ENCODE measurements at regions not wholly inside any gene's neighbourhood (a gene's known extent, or its start where the extent isn't known, plus 50 kb on each side); places are given as distances from the start of the nearest gene placed in this dataset.

GRCh38 chr15:81786776-81787175 lies 259.0 kb downstream of the MEX3B start:
- TF ChIP-seq, protein P1, sequence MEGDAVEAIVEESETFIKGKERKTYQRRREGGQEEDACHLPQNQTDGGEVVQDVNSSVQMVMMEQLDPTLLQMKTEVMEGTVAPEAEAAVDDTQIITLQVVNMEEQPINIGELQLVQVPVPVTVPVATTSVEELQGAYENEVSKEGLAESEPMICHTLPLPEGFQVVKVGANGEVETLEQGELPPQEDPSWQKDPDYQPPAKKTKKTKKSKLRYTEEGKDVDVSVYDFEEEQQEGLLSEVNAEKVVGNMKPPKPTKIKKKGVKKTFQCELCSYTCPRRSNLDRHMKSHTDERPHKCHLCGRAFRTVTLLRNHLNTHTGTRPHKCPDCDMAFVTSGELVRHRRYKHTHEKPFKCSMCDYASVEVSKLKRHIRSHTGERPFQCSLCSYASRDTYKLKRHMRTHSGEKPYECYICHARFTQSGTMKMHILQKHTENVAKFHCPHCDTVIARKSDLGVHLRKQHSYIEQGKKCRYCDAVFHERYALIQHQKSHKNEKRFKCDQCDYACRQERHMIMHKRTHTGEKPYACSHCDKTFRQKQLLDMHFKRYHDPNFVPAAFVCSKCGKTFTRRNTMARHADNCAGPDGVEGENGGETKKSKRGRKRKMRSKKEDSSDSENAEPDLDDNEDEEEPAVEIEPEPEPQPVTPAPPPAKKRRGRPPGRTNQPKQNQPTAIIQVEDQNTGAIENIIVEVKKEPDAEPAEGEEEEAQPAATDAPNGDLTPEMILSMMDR (IDR thresholded peaks at IDR 0.05; ENCODE audit: borderline replicate concordance, extremely low read depth, low read length, poor library complexity, severe bottlenecking), result no peak
- no peak for TF ChIP-seq EZH2 (IDR thresholded peaks at IDR 0.05; ENCODE audit: borderline replicate concordance, low read depth, low read length, severe bottlenecking)

All from DND-41 (cell line).